Adrenal gland (tissue), 9 donors: ENCODE measurements at regions not wholly inside any gene's neighbourhood (a gene's known extent, or its start where the extent isn't known, plus 50 kb on each side); places are given as distances from the start of the nearest gene placed in this dataset.

Experiments used
- DNase-seq, 7 donors: peaks; one replicate each; pipeline ENCODE4 v3.0.0-alpha.2; 2019 to 2020
- H3K27ac ChIP-seq, 5 donors: fragments of 200-600 bp; sonication (generic) in 4 of 5; 1 replicate in 3 of 5; 2 replicates in 2 of 5; pipeline versions ENCODE4 v1.5.1 to v1.8.0; 2016 to 2020; ENCODE audit warnings: mild to moderate bottlenecking in 1 of 5
- H3K27me3 ChIP-seq: fragments of 200-600 bp; 2 replicates; pipeline ENCODE4 v1.8.0; 2021
- H3K36me3 ChIP-seq, 2 donors: fragments of 200-600 bp; replicated peaks in 1 of 2; 1 replicate in 1 of 2; 2 replicates in 1 of 2; pipeline versions ENCODE4 v1.5.1 to v1.8.0; 2018 to 2022
- H3K4me1 ChIP-seq, 2 donors: fragments of 200-600 bp; replicated peaks in 1 of 2; 1 replicate in 1 of 2; 2 replicates in 1 of 2; pipeline versions ENCODE4 v1.5.1 to v1.8.0; 2018 to 2021
- H3K4me3 ChIP-seq, 4 donors: fragments of 200-600 bp; sonication (generic) in 3 of 4; one replicate each; pipeline ENCODE4 v1.5.1; 2016 to 2018
- H3K9me3 ChIP-seq, 3 donors: fragments of 200-600 bp; sonication (generic) in 1 of 3; replicated peaks in 1 of 3; 1 replicate in 2 of 3; 2 replicates in 1 of 3; pipeline versions ENCODE4 v1.5.1 to v1.8.0; 2016 to 2021
- CTCF ChIP-seq, 6 experiments: fragments of 450-650 bp in 4 of 6; fragments of 200-600 bp in 2 of 6; sonication (generic) in 1 of 6; IDR thresholded peaks; 1 replicate in 5 of 6; 2 replicates in 1 of 6; pipeline versions ENCODE4 v1.5.1 to v1.8.0; 2016 to 2021; ENCODE audit warnings: antibody characterized with exemption in 6 of 6, mild to moderate bottlenecking in 2 of 6, moderate library complexity in 1 of 6
- POLR2A ChIP-seq, 2 donors: fragments of 450-650 bp; IDR thresholded peaks; one replicate each; pipeline ENCODE4 v1.6.1; 2017; ENCODE audit warnings: antibody characterized with exemption in 2 of 2, mild to moderate bottlenecking in 2 of 2, moderate library complexity in 1 of 2
- WGBS, 4 donors: extraction: QIAGEN DNeasy Blood & Tissue Kit in 2 of 4; methylation state at CpG; one replicate each; pipeline versions ENCODE4 v1.1.5 to v1.1.7; 2013 to 2017; 5-methylcytosine and 5-hydroxymethylcytosine counted together
- intact Hi-C, 2 donors: fragments of 100-400 bp; cut with DNase I; formaldehyde crosslinking; loops; one replicate each; pipeline versions ENCODE4 v1.14.1 to v1.15.0; 2022 to 2023
- donor health status: healthy with polysubstance abuse.
- donor health status: Bipolar disorder and iron deficiency.
- donor health status: DM: yes; HTN: yes; CAD: no.
- donor health status: DM: no; HTN: no; CAD: no.
- donor health status: DM: no; HTN: no; CAD: no.

GRCh38 chr5:68875351-68875750 lies 218.5 kb upstream of the SLC30A5 start:
- Histone ChIP-seq H3K27me3 (no peaks in the 10 kb centered on the region), H3K9me3 (no peaks in the 10 kb centered on the region), H3K27ac (no peak overlapping the region), H3K4me1 (peaks cover 6 to 19% of the 10 kb centered on the region in 2 donors), H3K36me3 (no peaks in the 10 kb centered on the region), H3K4me3 (no peak overlapping the region)
- no peak for TF ChIP-seq CTCF (IDR thresholded peaks at IDR 0.05)
- no peak for TF ChIP-seq POLR2A (IDR thresholded peaks at IDR 0.05)
- no peak for DNase-seq
- intact Hi-C loops: no loop called here
- 73 to 81% (median 77%) methylated on average over 3 of the region's 3 CpGs for WGBS, 4 donors

GRCh38 chr5:68883436-68883835 lies 210.4 kb upstream of the SLC30A5 start:
- intact Hi-C loops: no loop called here

GRCh38 chr5:68884144-68884754 lies 209.6 kb upstream of the SLC30A5 start:
- no peaks in the 10 kb centered on the region for H3K4me1 ChIP-seq
- intact Hi-C loops: no loop called here
- no peaks in the 10 kb centered on the region for H3K27me3 ChIP-seq
- H3K27ac ChIP-seq: no peak overlapping the region
- TF ChIP-seq CTCF (IDR thresholded peaks at IDR 0.05): no peak
- no peak for TF ChIP-seq POLR2A (IDR thresholded peaks at IDR 0.05)
- WGBS, 4 donors: 45 to 54% (median 51%) methylated on average over 4 of the region's 4 CpGs
- DNase-seq: no peak
- no peaks in the 10 kb centered on the region for H3K9me3 ChIP-seq
- no peaks in the 10 kb centered on the region for H3K36me3 ChIP-seq
- H3K4me3 ChIP-seq: no peak overlapping the region

More at GRCh38 chr5:68883436-68883835, 210.4 kb upstream of the SLC30A5 start:
- no peaks in the 10 kb centered on the region for H3K4me1 ChIP-seq
- H3K27me3 ChIP-seq: no peaks in the 10 kb centered on the region
- no peaks in the 10 kb centered on the region for H3K36me3 ChIP-seq
- 72 to 82% (median 78%) methylated on average over 6 to 8 of the region's 8 CpGs for WGBS, 4 donors
- H3K4me3 ChIP-seq: no peak overlapping the region
- no peak for TF ChIP-seq POLR2A (IDR thresholded peaks at IDR 0.05)
- TF ChIP-seq CTCF (IDR thresholded peaks at IDR 0.05): no peak
- no peak for DNase-seq
- H3K27ac ChIP-seq: no peak overlapping the region
- no peaks in the 10 kb centered on the region for H3K9me3 ChIP-seq

- no peak for DNase-seq
- intact Hi-C loops: no loop called here
- no peaks in the 10 kb centered on the region for H3K27me3 ChIP-seq
- TF ChIP-seq CTCF (IDR thresholded peaks at IDR 0.05): peak in 5 of 6 experiments; percentile 16 to 47 (median 29)
- no peak for TF ChIP-seq POLR2A (IDR thresholded peaks at IDR 0.05)
- no peaks in the 10 kb centered on the region for H3K9me3 ChIP-seq
- no peak overlapping the region for H3K4me3 ChIP-seq
- no peaks in the 10 kb centered on the region for H3K4me1 ChIP-seq
- no peak overlapping the region for H3K27ac ChIP-seq
- H3K36me3 ChIP-seq: no peaks in the 10 kb centered on the region
Measured at GRCh38 chr5:68884883-68885282, 208.9 kb upstream of the SLC30A5 start.
